Kidney epithelial cell (primary cell): ENCODE measurements at regions not wholly inside any gene's neighbourhood (a gene's known extent, or its start where the extent isn't known, plus 50 kb on each side); places are given as distances from the start of the nearest gene placed in this dataset.

Experiments used
- DNase-seq: peaks from one replicate; pipeline ENCODE4 v3.0.0-alpha.2; 2010; ENCODE audit warnings: low read depth
- H3K27me3 ChIP-seq: 2 replicates; pipeline ENCODE4 v1.6.0; 2011; ENCODE audit warnings: low read length; ENCODE audit not compliant: control insufficient read depth, insufficient read depth
- H3K36me3 ChIP-seq: 2 replicates; pipeline ENCODE4 v1.5.1; 2011; ENCODE audit warnings: low read length; ENCODE audit not compliant: control insufficient read depth, insufficient read depth
- H3K4me3 ChIP-seq: 2 replicates; pipeline ENCODE4 v1.5.1; 2011; ENCODE audit warnings: low read depth, mild to moderate bottlenecking, control low read depth, low read length
- CTCF ChIP-seq: IDR thresholded peaks from 2 replicates; pipeline ENCODE4 v1.5.1; 2011; ENCODE audit warnings: mild to moderate bottlenecking, moderate library complexity, low read length, control low read depth, inconsistent platforms; ENCODE audit not compliant: insufficient read depth, poor library complexity, severe bottlenecking

GRCh38 chr3:180789774-180790173 lies 110.5 kb upstream of the CCDC39 start:
- DNase-seq, result no peak
- H3K4me3 ChIP-seq, result no peak overlapping the region
- no peaks in the 10 kb centered on the region for H3K27me3 ChIP-seq
- H3K36me3 ChIP-seq, result no peaks in the 10 kb centered on the region
- TF ChIP-seq CTCF, result no peak

GRCh38 chr3:180798197-180798596 lies 114.3 kb upstream of the FXR1 start:
- Histone ChIP-seq H3K36me3 (no peaks in the 10 kb centered on the region), H3K27me3 (no peaks in the 10 kb centered on the region), H3K4me3 (no peak overlapping the region)
- no peak for TF ChIP-seq CTCF
- no peak for DNase-seq

- no peaks in the 10 kb centered on the region for H3K36me3 ChIP-seq
- TF ChIP-seq CTCF, result peak; percentile 52
- H3K4me3 ChIP-seq, result no peak overlapping the region
- no peaks in the 10 kb centered on the region for H3K27me3 ChIP-seq
- DNase-seq, result no peak
These were observed 109.6 kb upstream of the FXR1 start for GRCh38 chr3:180802837-180803236.

GRCh38 chr3:180804916-180805315 lies 107.6 kb upstream of the FXR1 start:
- no peak for DNase-seq
- Histone ChIP-seq H3K4me3 (no peak overlapping the region), H3K27me3 (no peaks in the 10 kb centered on the region), H3K36me3 (no peaks in the 10 kb centered on the region)
- TF ChIP-seq CTCF, result peak; percentile 40

GRCh38 chr3:180808823-180809575 lies 103.5 kb upstream of the FXR1 start:
- H3K27me3 ChIP-seq, result no peaks in the 10 kb centered on the region
- no peak overlapping the region for H3K4me3 ChIP-seq
- no peak for TF ChIP-seq CTCF
- no peaks in the 10 kb centered on the region for H3K36me3 ChIP-seq
- no peak for DNase-seq

GRCh38 chr3:180820400-180820799 lies 92.1 kb upstream of the FXR1 start:
- Histone ChIP-seq H3K4me3 (no peak overlapping the region), H3K27me3 (no peaks in the 10 kb centered on the region), H3K36me3 (no peaks in the 10 kb centered on the region)
- no peak for TF ChIP-seq CTCF
- DNase-seq, result no peak
